Right hindlimb (tissue), 1 donor: ENCODE measurements at regions not wholly inside any gene's neighbourhood (a gene's known extent, or its start where the extent isn't known, plus 50 kb on each side); places are given as distances from the start of the nearest gene placed in this dataset.
A peak's percentile ranks its signal among the peaks of the same experiment; 100 is the strongest.

Source experiments
- DNase-seq: peaks from one replicate; pipeline ENCODE4 v3.0.0-alpha.2; 2018

GRCh38 chr20:59438201-59438600, 137.8 kb downstream of the EDN3 start:
- no peak for DNase-seq

GRCh38 chr20:59439243-59439642, 138.8 kb downstream of the EDN3 start:
- no peak for DNase-seq

- no peak for DNase-seq
Observed at GRCh38 chr20:59441306-59441705, 140.9 kb downstream of the EDN3 start.

GRCh38 chr20:59441860-59442810, 141.7 kb downstream of the EDN3 start:
- no peak for DNase-seq

GRCh38 chr20:59443550-59443949, 143.1 kb downstream of the EDN3 start:
- no peak for DNase-seq

GRCh38 chr20:59446376-59446775, 146.0 kb downstream of the EDN3 start:
- no peak for DNase-seq

GRCh38 chr20:59448196-59448595, 147.8 kb downstream of the EDN3 start:
- DNase-seq = no peak

GRCh38 chr20:59448851-59449444, 148.5 kb downstream of the EDN3 start:
- DNase-seq = no peak

GRCh38 chr20:59451066-59451630, 150.7 kb downstream of the EDN3 start:
- no peak for DNase-seq

GRCh38 chr20:59451641-59452040, 151.2 kb downstream of the EDN3 start:
- DNase-seq = peak; percentile 67

- peak; percentile 31 for DNase-seq
Observed at GRCh38 chr20:59452856-59453255, 151.5 kb upstream of the PHACTR3 start.

- DNase-seq = peak; percentile 87
Observed at GRCh38 chr20:59453759-59454560, 150.4 kb upstream of the PHACTR3 start.

GRCh38 chr20:59455402-59456341, 148.7 kb upstream of the PHACTR3 start:
- DNase-seq = peak; percentile 72

- no peak for DNase-seq
Observed at GRCh38 chr20:59456342-59457279, 147.7 kb upstream of the PHACTR3 start.

GRCh38 chr20:59458645-59459044, 145.7 kb upstream of the PHACTR3 start:
- DNase-seq = no peak

GRCh38 chr20:59459586-59459985, 144.8 kb upstream of the PHACTR3 start:
- no peak for DNase-seq

- no peak for DNase-seq
Observed at GRCh38 chr20:59460352-59460751, 144.0 kb upstream of the PHACTR3 start.

- DNase-seq = no peak
Observed at GRCh38 chr20:59461526-59461925, 142.8 kb upstream of the PHACTR3 start.

GRCh38 chr20:59462249-59462648, 142.1 kb upstream of the PHACTR3 start:
- no peak for DNase-seq

- DNase-seq = no peak
Observed at GRCh38 chr20:59463541-59463940, 140.8 kb upstream of the PHACTR3 start.
